Liver (tissue), 8 donors: ENCODE measurements at regions not wholly inside any gene's neighbourhood (a gene's known extent, or its start where the extent isn't known, plus 50 kb on each side); places are given as distances from the start of the nearest gene placed in this dataset.

Experiments
- DNase-seq: peaks from one replicate; pipeline ENCODE4 v3.0.0-alpha.2; 2017; ENCODE audit warnings: low spot score
- H3K27ac ChIP-seq, 2 donors: one replicate each; pipeline ENCODE4 v1.7.0; 2013; ENCODE audit warnings: inconsistent platforms in 2 of 2, low read length in 2 of 2, control low read depth in 1 of 2, low read depth in 1 of 2, mild to moderate bottlenecking in 1 of 2
- H3K27me3 ChIP-seq, 4 donors: one replicate each; pipeline versions ENCODE4 v1.6.1 to v1.7.0; 2013; ENCODE audit warnings: low read length in 3 of 4, inconsistent platforms in 1 of 4, mild to moderate bottlenecking in 1 of 4, moderate library complexity in 1 of 4; ENCODE audit not compliant: control insufficient read depth in 4 of 4, insufficient read depth in 4 of 4
- H3K36me3 ChIP-seq, 4 donors: one replicate each; pipeline versions ENCODE4 v1.6.1 to v1.7.0; 2013; ENCODE audit warnings: low read length in 3 of 4, mild to moderate bottlenecking in 3 of 4, low read depth in 1 of 4, moderate library complexity in 1 of 4; ENCODE audit not compliant: control insufficient read depth in 4 of 4, insufficient read depth in 3 of 4
- H3K4me1 ChIP-seq, 4 donors: one replicate each; pipeline versions ENCODE4 v1.6.1 to v1.7.0; 2013; ENCODE audit warnings: low read length in 3 of 4, mild to moderate bottlenecking in 3 of 4, moderate library complexity in 1 of 4; ENCODE audit not compliant: control insufficient read depth in 4 of 4, insufficient read depth in 4 of 4
- H3K4me3 ChIP-seq, 3 donors: one replicate each; pipeline versions ENCODE4 v1.6.1 to v1.7.0; 2013; ENCODE audit warnings: low read length in 3 of 3, control low read depth in 1 of 3, low read depth in 1 of 3, mild to moderate bottlenecking in 1 of 3
- H3K9ac ChIP-seq, 2 donors: one replicate each; pipeline ENCODE4 v1.7.0; 2013; ENCODE audit warnings: low read length in 2 of 2, mild to moderate bottlenecking in 2 of 2, moderate library complexity in 2 of 2, control low read depth in 1 of 2, low read depth in 1 of 2
- H3K9me3 ChIP-seq, 4 donors: one replicate each; pipeline versions ENCODE4 v1.6.1 to v1.7.0; 2013; ENCODE audit warnings: low read length in 3 of 4; ENCODE audit not compliant: control insufficient read depth in 4 of 4
- CTCF ChIP-seq: fragments of 150-350 bp; IDR thresholded peaks from 2 replicates; pipeline ENCODE4 v1.5.1; 2017; ENCODE audit warnings: improper control_type of control experiment, low read depth, low read length; ENCODE audit not compliant: missing input control
- GABPA ChIP-seq, 2 donors: IDR thresholded peaks in 1 of 2; conservative IDR thresholded peaks in 1 of 2; 2 replicates each; pipeline ENCODE4 v1.6.1; 2016; ENCODE audit warnings: antibody characterized with exemption in 2 of 2, mild to moderate bottlenecking in 1 of 2, moderate library complexity in 1 of 2
- HNF4A ChIP-seq, 2 donors: conservative IDR thresholded peaks; 2 replicates each; pipeline ENCODE4 v1.6.1; 2016; ENCODE audit warnings: antibody characterized with exemption in 2 of 2, mild to moderate bottlenecking in 2 of 2
- HNF4G ChIP-seq: IDR thresholded peaks from 2 replicates; pipeline ENCODE4 v1.6.1; 2016; ENCODE audit warnings: antibody characterized with exemption
- MAX ChIP-seq: IDR thresholded peaks from 2 replicates; pipeline ENCODE4 v1.6.1; 2016; ENCODE audit warnings: antibody characterized with exemption
- NR2F2 ChIP-seq: IDR thresholded peaks from 2 replicates; pipeline ENCODE4 v1.6.1; 2016; ENCODE audit warnings: antibody characterized with exemption
- REST ChIP-seq: IDR thresholded peaks from 2 replicates; pipeline ENCODE4 v1.6.1; 2016; ENCODE audit warnings: antibody characterized with exemption, mild to moderate bottlenecking
- RXRA ChIP-seq, 2 donors: IDR thresholded peaks; 2 replicates each; pipeline ENCODE4 v1.6.1; 2017 to 2018; ENCODE audit warnings: antibody characterized with exemption in 2 of 2, mild to moderate bottlenecking in 1 of 2
- SP1 ChIP-seq: IDR thresholded peaks from 2 replicates; pipeline ENCODE4 v1.6.1; 2018; ENCODE audit warnings: antibody characterized with exemption, mild to moderate bottlenecking
- YY1 ChIP-seq: IDR thresholded peaks from 2 replicates; pipeline ENCODE4 v1.6.1; 2016; ENCODE audit warnings: antibody characterized with exemption, mild to moderate bottlenecking
- ZBTB33 ChIP-seq: IDR thresholded peaks from 2 replicates; pipeline ENCODE4 v1.6.1; 2016; ENCODE audit warnings: antibody characterized with exemption
- WGBS: extraction: QIAGEN DNeasy Blood & Tissue Kit; methylation state at CpG from one replicate; pipeline ENCODE4 v1.1.7; 2013; 5-methylcytosine and 5-hydroxymethylcytosine counted together
- donor health status: healthy.
- donor health status: healthy.
- donor health status: healthy.
- donor health status: healthy.
- donor health status: healthy.

- no peaks in the 10 kb centered on the region for H3K27me3 ChIP-seq
- H3K9ac ChIP-seq, result no peak overlapping the region
- H3K4me3 ChIP-seq, result no peak overlapping the region
- no peak for DNase-seq
- 86% methylated on average over 1 of the region's 1 CpG for WGBS
- no peaks in the 10 kb centered on the region for H3K4me1 ChIP-seq
- H3K27ac ChIP-seq, result no peak overlapping the region
- no peaks in the 10 kb centered on the region for H3K9me3 ChIP-seq
- TF ChIP-seq MAX (no peak), RXRA (IDR thresholded peaks at IDR 0.05) (no peak), CTCF (no peak), NR2F2 (no peak), ZBTB33 (no peak)
- no peaks in the 10 kb centered on the region for H3K36me3 ChIP-seq
These were observed 283.5 kb upstream of the ACTRT1 start for GRCh38 chrX:128335671-128336070.

GRCh38 chrX:128334821-128335220 is 282.6 kb upstream of the ACTRT1 start:
- Histone ChIP-seq H3K36me3 (no peaks in the 10 kb centered on the region), H3K9me3 (no peaks in the 10 kb centered on the region), H3K9ac (no peak overlapping the region), H3K4me1 (no peaks in the 10 kb centered on the region), H3K4me3 (no peak overlapping the region), H3K27ac (no peak overlapping the region), H3K27me3 (no peaks in the 10 kb centered on the region)
- DNase-seq, result no peak
- WGBS, result 85% methylated on average over 3 of the region's 3 CpGs
- TF ChIP-seq CTCF, result no peak
- no peak for TF ChIP-seq YY1
- no peak for TF ChIP-seq HNF4G
- TF ChIP-seq HNF4A (conservative IDR thresholded peaks at IDR 0.05), result no peak
- TF ChIP-seq REST, result no peak
- TF ChIP-seq SP1, result no peak
- TF ChIP-seq GABPA (IDR thresholded peaks at IDR 0.05 in 1 of 2, conservative IDR thresholded peaks at IDR 0.05 in 1 of 2), result no peak
- TF ChIP-seq ZBTB33, result no peak
- no peak for TF ChIP-seq MAX
